Esophagus mucosa (tissue), 1 donor: ENCODE measurements at regions not wholly inside any gene's neighbourhood (a gene's known extent, or its start where the extent isn't known, plus 50 kb on each side); places are given as distances from the start of the nearest gene placed in this dataset.
"Not testable (repeated sequence)": the region's sequence is repeated elsewhere in the genome, so short reads cannot be mapped to it uniquely, and the experiment has no call there.

Experiments used
- ATAC-seq: fragments of 200-7000 bp; cut with Tn5 transposase; one replicate; pipeline ENCODE4 v1.9.1; 2020
- donor health status: DM: yes; HTN: yes; CAD: no.

DNA sequence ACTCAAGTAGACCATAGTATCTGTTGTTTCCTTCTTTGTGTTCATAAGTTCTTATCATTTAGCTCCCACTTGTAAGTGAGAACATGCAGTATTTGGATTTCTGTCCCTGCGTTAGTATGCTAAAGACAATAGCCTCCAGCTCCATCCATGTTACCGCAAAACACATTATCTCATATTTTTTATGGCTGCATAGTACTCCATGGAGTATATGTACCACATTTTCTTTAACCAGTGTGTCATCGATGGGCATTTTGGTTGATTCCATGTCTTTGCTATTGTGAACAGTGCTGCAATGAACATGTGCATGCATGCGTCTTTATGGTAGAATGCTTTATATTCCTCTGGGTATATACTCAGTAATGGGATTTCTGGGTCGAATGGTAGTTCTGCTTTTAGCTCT lies 148.1 kb upstream of the IRS2 start:
- not testable (repeated sequence) for ATAC-seq

- ATAC-seq, result no peak
These were observed 147.1 kb upstream of the IRS2 start for GRCh38 chr13:109933476-109933875.

GRCh38 chr13:109924376-109924775 lies 138.0 kb upstream of the IRS2 start:
- no peak for ATAC-seq

GRCh38 chr13:109922518-109922917 lies 136.1 kb upstream of the IRS2 start:
- no peak for ATAC-seq

GRCh38 chr13:109919715-109920375 lies 133.5 kb upstream of the IRS2 start:
- ATAC-seq, result no peak

DNA sequence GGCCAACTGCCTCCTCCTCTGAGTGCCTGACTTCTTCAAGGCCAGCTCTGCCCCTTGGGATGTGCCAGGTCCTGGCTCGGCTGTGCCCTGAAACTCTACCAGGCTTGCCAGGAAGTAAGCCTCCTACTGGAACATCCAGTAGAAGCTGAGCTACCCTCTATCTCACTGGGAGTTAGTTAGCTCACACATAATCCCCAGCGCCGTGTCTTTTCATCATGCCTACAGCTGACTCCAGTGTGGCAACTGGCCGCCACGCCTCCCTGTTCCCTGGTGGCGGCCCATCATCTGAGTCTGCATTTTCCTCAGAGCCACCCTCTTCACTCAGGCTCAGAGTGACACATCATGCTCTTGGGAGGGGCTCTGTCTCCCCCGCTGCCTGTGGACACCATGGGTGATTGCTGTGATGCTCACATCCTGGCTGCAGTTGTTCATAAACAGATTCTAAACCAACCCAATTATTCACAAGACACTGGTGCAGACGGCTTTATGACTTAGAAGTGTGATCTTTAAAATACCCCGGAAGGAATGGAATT lies 131.9 kb upstream of the IRS2 start:
- peak; percentile 17 for ATAC-seq

DNA sequence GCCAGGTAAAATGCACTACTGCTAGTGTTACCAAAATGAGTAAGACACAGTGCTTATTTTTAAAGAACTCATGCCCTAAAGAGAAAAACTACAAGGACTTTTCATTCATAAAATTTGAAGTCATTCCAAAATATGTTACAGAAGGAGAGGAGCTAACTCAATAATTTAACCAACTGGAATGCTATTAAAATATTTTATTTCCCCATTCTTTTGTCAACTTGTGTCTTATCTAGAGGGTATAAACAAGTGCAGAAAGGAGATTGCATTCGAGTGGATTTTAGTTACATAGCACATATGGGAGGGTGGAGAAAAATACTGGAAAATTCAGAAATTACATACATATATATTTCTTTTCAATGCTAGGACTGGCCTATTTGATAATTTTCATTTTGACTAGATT lies 131.0 kb upstream of the IRS2 start:
- no peak for ATAC-seq

DNA sequence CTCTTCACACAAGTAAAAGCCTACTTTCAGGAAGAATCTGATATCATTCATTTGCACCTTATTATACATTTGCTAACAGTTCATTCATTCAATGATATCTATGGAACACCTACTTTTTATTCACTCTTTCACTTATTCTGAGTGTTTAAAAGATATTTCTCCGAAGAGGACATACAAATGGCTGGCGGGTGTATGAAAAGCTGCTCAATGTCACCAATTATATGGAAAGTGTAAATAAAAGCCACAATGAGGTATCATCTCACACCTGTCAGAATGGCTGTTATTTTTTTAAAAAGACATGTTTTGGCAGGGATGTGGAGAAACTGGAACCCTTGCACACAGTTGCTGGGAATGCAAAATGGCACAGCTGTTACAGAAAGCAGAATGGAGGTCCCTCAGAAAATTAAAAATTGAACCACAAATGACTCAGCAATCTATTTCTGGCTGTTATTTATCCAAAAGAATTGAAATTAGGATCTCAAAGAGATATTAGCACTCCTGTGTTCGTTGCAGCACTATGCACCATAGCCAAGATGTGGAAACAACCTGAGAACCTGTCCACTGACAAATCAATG lies 127.6 kb upstream of the IRS2 start:
- no peak for ATAC-seq

DNA sequence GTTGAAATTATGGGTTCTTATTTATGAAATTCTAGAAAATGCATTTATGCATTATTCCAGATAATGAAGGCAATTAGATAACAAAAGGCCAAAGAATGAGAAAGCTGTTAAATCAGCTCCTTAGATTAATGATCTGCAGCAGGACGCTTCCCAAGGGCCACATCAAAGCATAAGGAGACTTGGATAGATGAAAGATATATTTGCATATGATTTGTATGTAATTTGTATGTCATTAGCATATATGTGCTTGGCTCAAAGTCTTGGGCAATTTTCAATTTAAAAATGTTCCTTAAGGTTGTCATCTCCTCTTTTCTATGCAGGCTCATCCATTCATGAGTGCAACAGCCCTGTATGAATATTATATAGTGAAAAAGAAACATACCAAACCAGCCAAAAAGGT lies 126.8 kb upstream of the IRS2 start:
- no peak for ATAC-seq

DNA sequence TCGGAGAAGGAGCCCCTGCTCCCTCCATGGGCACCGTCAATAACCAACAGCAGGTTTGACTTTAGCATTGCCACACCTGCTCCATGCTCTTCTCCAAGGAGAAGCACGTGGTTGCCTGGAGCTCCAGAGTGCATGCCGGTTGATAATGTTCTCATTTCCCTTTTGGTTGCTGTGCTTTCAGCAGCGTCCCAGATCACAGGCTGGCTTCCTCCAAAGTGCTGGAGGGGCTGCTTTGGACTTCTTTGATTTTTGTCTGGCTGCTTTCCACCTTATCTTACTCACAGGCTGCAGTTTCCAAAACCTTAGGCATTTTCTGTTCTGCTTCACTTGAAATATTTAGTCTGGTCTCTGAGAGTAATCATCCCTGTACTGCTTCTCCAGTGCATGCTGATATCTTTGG lies 123.8 kb upstream of the IRS2 start:
- no peak for ATAC-seq

- ATAC-seq, result no peak
These were observed 120.6 kb upstream of the IRS2 start for GRCh38 chr13:109906976-109907375.

DNA sequence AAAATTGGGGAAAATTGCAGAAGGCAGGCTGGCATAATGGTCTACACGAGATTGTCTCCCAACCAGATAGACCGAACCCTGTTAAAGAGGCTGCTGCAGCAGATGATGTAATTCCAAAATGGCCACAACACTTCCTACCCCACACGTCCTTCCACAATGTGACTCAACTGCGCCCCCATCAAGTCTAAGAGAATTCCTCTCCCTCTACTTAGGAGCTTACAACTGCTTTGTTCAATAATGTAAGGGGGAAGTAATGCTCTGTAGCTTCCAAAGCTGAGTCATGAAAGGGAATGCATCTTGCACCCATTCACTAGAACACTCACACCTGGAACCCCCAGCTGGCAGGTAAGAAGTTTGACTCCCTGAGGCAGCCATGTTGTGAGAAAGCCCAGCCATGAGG lies 117.8 kb upstream of the IRS2 start:
- ATAC-seq, result no peak

DNA sequence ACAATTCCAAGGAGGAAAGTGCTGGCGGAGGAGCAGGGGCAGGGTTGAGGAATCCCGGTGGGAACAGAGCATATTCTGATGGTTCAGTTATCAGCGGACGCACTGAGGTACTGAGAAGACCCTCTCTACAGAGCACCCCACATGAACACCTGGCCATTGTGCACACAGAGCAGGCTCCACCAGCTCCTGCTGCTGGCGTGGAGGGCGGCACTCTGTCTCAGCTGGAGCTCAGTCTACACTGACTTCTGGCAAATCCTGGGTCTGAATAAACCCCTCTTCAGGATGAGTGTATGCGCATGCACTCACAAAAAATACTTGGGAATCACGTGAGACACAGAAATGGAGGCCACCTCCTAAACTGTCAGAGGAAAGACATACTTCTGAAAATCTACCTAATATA lies 114.4 kb upstream of the IRS2 start:
- no peak for ATAC-seq

GRCh38 chr13:109900320-109900719 lies 113.9 kb upstream of the IRS2 start:
- no peak for ATAC-seq

DNA sequence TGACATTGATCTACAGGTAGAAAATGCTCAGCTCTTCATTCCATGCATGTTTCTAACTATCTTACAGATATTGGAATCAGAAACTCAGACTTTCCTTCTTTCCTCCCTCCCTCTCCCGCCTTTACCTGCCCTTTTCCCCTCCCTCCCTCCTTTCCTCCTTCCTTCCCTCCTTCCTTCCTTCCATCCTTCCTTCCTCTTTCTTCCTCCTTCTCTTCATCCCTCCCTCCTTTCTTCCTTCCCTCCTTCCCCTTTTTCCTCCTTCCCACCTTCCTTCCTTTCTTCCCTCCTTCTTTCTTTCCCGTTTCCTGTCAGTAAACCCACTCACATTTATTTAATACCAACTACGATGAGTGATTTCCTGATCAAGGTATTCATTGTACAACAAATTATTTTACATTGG lies 113.4 kb upstream of the IRS2 start:
- ATAC-seq, result no peak

- no peak for ATAC-seq
These were observed 112.9 kb upstream of the IRS2 start for GRCh38 chr13:109899316-109899715.

DNA sequence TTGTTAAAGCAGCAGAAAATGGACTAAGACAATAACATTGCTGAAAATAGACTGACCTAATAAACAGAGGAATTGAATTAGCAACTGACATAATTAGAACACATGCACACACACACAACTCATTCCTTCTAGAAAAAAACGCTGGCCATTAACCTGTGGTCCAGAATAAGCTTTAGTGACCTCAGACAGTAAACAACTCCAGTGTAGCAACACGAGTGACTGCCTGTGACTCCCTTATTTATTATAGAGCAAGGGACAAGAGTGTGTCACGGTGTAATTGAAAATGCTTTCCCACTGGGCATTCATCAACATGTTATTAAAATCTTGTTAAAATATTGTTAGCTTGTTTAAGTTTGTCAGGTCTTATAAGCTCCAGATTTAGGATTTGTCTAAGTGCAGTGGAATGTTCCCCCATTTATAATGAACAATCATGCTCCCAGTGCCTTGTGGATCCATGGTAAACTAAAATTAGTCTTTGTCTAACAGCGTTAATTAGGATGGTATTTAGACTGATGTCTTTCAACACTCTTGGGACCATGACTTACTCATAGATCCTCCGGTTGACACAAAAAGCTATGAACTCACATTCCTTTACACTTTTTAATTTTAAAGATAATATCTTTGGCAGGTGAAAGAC lies 111.7 kb upstream of the IRS2 start:
- ATAC-seq, result no peak

DNA sequence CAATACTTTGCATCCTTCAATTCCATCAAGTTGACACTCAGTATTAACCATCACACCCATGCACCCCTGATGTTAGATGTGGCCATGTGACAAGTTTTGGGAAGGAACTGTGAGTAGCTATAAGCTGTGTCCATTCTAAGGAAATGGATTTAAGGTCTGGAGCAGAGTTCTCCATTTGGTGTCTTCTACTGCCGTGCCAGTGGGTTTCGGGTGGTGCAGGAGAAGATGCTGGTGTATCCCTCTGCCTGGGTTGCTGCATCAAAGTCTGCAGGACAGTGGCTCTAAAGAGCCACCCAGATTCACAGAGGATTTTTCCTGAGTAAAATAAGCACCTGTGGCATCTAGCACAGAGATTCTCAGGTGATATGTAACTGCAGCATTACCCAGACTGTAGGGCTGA lies 105.7 kb upstream of the IRS2 start:
- ATAC-seq, result no peak

DNA sequence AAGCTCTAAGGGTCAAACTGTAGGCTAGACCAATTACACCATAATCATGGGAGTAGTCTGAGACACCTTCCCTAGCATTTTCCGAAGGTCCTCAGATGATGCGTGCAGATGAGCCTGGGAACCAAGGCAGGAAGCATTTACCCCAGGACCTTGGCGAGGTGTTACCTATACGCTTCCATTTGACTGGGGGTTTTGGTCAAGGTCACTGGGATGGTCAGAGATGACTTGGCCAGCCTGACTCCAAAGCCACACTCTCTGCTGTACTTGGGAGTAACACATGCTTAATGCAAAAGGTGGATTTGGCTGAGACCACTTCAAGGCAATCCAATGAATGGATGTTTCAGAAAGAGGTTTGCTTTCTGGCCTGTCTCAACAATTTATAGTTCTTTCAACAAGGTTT lies 98.9 kb upstream of the IRS2 start:
- no peak for ATAC-seq

GRCh38 chr13:109884462-109884861 lies 98.1 kb upstream of the IRS2 start:
- ATAC-seq, result no peak

GRCh38 chr13:109883181-109884180 lies 97.1 kb upstream of the IRS2 start:
- no peak for ATAC-seq

GRCh38 chr13:109881961-109882558 lies 95.7 kb upstream of the IRS2 start:
- ATAC-seq, result no peak

DNA sequence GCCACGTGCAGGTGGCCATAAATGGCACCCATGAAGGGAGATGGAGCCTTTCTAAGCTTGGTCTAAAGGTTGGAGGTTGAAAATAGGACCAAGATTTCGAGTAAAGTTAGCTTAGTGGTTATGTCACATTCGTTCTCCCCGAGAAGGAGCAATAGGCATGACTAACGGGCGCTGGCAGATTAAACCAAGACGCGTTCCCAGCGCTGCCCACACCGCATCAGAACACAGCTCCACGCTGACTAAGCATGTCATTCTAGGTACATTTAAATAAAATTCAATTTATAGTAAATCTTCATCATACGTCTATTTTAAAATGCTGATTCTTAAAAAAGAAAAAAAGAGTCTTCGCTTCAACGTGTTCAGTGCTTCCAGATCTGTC lies 95.0 kb upstream of the IRS2 start:
- ATAC-seq, result no peak
